ENCODE measurements at regions not wholly inside any gene's neighbourhood (a gene's known extent, or its start where the extent isn't known, plus 50 kb on each side); places are given as distances from the start of the nearest gene placed in this dataset.

- no peak for TF ChIP-seq CTCF (IDR thresholded peaks at IDR 0.05; ENCODE audit: low read length, missing control alignments)
- no peak for DNase-seq (ENCODE audit: low read depth)
Measured at GRCh38 chr18:78647018-78647417, 332.6 kb upstream of the SALL3 start.

GRCh38 chr18:78649421-78649820 is 330.2 kb upstream of the SALL3 start:
- H3K4me3 ChIP-seq (replicated peaks; ENCODE audit: low read depth, low read length): no peak overlapping the region
- TF ChIP-seq CTCF (IDR thresholded peaks at IDR 0.05; ENCODE audit: low read length, missing control alignments): no peak
- no peak for DNase-seq (ENCODE audit: low read depth)

More at GRCh38 chr18:78647018-78647417, 332.6 kb upstream of the SALL3 start:
- H3K4me3 ChIP-seq (replicated peaks; ENCODE audit: low read depth, low read length): no peak overlapping the region

GRCh38 chr18:78650926-78651325 is 328.7 kb upstream of the SALL3 start:
- no peak overlapping the region for H3K4me3 ChIP-seq (replicated peaks; ENCODE audit: low read depth, low read length)
- TF ChIP-seq CTCF (IDR thresholded peaks at IDR 0.05; ENCODE audit: low read length, missing control alignments): no peak
- no peak for DNase-seq (ENCODE audit: low read depth)

- TF ChIP-seq CTCF (IDR thresholded peaks at IDR 0.05; ENCODE audit: low read length, missing control alignments): no peak
- no peak for DNase-seq (ENCODE audit: low read depth)
- no peak overlapping the region for H3K4me3 ChIP-seq (replicated peaks; ENCODE audit: low read depth, low read length)
Measured at GRCh38 chr18:78652001-78652545, 327.5 kb upstream of the SALL3 start.

- TF ChIP-seq CTCF (IDR thresholded peaks at IDR 0.05; ENCODE audit: low read length, missing control alignments): no peak
- DNase-seq (ENCODE audit: low read depth): no peak
- H3K4me3 ChIP-seq (replicated peaks; ENCODE audit: low read depth, low read length): no peak overlapping the region
Measured at GRCh38 chr18:78655921-78656320, 323.7 kb upstream of the SALL3 start.

- TF ChIP-seq CTCF (IDR thresholded peaks at IDR 0.05; ENCODE audit: low read length, missing control alignments): no peak
- H3K4me3 ChIP-seq (replicated peaks; ENCODE audit: low read depth, low read length): no peak overlapping the region
- no peak for DNase-seq (ENCODE audit: low read depth)
Measured at GRCh38 chr18:78656346-78656925, 323.2 kb upstream of the SALL3 start.

GRCh38 chr18:78658531-78658930 is 321.1 kb upstream of the SALL3 start:
- no peak for DNase-seq (ENCODE audit: low read depth)
- H3K4me3 ChIP-seq (replicated peaks; ENCODE audit: low read depth, low read length): no peak overlapping the region
- no peak for TF ChIP-seq CTCF (IDR thresholded peaks at IDR 0.05; ENCODE audit: low read length, missing control alignments)

Measured in fibroblast of pulmonary artery (primary cell).